GM19395 (cell line): ENCODE measurements at regions not wholly inside any gene's neighbourhood (a gene's known extent, or its start where the extent isn't known, plus 50 kb on each side); places are given as distances from the start of the nearest gene placed in this dataset.
A peak's percentile ranks its signal among the peaks of the same experiment; 100 is the strongest.

Source experiments
- ATAC-seq: cut with Tn5 transposase; IDR thresholded peaks from one replicate; pipeline ENCODE4 v1.9.1; 2021; ENCODE audit warnings: mild to moderate bottlenecking, moderate library complexity; ENCODE audit not compliant: unreplicated experiment

DNA sequence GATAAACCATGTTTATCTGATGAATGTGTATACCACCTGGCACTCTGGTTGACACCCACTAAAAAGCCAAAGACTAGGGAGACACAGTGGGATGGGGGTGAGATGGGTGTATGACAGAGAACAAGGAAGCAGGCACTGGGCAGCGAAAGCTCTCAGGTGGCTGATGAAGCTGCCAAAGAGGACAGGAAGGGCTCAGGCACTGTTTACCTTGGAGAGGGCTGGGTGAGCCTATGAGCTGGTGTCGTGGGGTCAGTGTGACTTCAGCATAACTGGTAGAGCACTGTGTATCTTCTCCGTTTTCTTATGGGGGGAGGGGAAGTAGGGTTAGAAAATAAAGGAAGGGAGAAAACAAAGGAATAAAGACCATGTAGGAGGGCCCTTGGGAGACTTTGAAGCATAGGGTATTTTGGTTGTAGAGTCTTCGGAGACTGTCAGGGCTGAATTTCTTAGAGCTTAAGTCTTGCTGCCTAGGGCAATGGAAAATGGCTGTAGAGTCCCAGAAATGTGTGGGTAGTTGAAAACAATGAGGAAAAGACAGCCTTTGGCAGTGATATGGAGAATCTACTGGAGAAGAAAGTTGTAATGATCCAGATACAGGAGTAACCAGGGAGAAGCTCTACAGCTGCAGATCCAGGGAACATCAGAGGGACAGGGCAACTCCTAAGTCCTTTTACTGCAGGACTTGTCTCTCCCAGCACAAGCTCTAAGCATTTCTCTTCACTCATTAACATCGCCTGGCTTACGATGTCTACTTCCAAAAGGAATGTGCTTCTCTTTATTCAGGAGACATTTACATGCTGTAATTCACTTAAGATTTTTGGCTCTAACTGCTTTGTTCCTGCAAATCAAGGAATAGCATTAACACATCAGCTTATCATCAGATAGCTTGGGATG, 120.0 kb downstream of the AQP4 start:
- ATAC-seq, result no peak

DNA sequence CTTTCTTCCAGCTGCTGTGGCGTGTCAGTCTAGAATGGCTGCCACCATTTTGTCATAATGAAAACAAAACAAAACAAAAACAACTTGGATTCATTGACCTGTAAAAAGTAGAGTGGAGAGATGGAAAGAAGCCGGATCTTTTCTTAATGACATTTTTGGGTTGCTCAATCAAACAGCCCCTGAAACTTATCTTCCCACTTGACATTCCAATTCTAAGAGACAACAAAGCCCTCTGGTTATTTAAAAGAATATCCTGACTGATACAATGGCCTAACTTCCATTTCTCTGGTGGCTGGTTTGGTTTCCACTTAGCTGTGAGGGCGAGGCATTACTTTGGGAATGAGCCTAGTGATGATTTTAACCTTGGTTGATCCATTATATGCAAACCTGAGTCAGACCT, 123.7 kb downstream of the AQP4 start:
- ATAC-seq, result no peak

DNA sequence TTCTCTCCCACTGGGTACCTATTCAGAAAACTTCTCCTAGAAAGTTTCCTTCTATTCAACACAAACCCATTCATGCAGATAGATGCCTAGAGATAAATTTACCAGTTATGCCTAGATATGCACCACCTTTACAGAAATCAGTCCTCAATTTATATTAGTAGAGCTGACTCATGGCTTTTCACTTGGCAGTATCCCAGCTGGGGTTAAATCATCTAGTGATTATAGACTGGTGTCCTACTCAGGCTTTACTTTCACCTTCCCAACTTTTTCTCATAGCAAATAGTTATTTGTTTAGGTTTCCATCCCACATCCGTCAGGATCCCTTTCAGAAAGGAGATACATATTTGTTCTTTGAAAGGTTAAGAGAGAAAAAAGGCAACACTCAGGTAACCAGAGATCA, 124.5 kb downstream of the AQP4 start:
- no peak for ATAC-seq

DNA sequence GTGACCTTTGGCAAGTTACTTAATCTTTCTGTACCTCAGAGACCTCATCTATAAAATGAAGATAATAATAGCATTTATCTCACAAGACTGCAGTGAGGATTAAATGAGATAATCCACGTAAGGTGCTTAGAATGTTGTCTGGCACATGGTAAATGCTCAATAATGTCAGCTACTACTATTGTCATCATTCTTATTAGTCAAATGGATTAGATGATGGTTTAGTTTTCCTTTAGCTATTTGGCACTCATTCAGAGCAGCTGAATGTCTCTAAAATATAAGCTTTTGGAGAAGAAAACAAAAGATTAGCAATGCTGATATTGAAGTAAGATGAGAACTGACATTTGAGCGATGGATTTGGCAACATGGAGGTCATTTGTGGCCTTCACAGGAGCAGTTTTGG, 125.1 kb downstream of the AQP4 start:
- ATAC-seq, result no peak

DNA sequence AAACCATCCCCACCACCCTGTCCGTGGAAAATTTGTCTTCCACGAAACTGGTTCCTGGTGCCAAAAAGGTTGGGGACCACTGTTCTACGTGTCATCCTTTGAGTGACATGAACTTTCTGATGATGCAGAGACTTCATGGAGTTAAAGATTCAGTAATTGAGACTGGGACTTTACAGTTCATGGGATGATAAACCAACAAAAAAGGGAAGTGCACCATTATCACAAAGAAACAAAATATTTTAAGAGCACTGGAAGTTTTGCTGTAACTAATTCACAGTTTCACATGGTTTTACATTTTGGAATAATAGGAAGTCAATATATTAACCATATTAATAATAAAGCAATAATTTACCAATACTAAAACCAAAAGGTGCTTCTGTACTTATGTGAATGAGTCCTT, 126.8 kb downstream of the AQP4 start:
- ATAC-seq, result no peak

DNA sequence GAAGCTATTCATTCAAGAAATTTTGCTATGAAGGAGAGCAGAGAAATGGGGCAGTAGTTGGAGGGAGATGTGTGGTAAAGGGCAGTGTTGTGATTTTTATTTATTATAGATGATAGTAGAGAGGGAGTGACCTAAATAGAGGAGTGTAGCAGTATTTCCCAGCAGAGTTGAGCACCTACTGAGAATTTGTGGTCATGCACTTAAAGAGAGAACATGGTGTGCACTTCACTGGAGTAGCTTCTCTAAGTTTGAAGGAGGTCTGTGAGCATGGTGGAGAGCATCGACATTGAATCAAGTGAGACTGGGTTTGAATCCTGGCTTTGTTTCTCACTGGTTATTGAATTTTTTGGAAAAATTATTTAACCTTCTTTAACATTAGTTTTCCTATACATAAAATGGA, 129.2 kb downstream of the AQP4 start:
- ATAC-seq, result no peak

DNA sequence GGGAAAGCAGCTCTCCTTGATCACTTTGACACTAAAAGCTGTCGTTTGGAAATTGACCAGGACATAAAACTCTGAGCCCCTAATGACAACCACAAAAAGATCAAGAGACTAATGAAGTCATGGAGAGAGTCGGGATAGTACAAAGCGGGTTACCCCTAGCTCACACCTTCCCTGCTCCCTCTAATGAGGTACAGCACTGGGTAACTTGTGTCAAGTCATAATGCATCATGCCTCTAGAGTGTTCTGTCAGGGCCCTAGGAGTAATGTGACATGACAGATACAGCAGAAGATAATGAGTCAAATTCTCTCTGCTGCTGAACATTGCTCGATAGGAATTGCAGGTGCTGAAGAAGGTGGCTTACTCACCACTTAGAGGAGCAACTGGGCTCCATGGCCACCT, 130.7 kb downstream of the AQP4 start:
- no peak for ATAC-seq

DNA sequence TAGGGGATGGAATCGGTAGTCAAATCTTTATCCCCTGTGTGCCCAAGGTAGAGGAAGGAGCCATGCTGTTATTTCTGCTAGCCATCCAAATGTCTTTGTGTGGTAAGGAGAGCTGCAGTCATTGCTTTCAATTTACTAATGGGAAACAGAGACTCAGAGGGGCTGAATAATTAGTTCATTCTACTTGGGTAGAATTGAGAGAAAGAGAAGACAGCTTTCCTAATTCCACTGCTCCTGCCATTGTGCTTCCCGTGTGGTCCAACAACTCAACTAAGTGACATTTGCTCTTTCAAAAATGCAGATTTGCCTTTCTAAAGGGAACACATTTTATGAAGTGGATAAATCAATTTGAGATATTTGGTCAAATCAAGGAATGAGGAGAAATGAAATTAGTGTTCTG, 136.1 kb downstream of the AQP4 start:
- ATAC-seq, result no peak

DNA sequence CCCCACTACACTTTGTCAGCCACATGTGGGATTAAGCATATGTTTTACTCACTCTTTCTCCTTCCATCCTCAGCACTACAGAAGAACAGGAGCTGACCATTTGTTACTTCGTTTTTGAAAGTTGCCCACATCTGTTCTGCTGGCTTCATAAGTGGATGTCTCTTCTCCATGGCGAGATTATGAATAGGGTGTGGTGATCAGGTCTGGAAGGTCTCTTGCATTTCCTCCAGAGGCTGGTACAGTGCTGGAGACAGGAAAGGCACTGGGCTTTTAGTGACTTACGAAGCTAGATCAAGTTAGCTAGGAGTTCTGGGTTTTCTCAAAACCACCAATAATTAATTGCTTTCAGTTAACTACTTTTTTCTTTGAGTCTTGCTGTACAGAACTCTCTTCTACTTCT, 136.5 kb downstream of the AQP4 start:
- ATAC-seq, result no peak

DNA sequence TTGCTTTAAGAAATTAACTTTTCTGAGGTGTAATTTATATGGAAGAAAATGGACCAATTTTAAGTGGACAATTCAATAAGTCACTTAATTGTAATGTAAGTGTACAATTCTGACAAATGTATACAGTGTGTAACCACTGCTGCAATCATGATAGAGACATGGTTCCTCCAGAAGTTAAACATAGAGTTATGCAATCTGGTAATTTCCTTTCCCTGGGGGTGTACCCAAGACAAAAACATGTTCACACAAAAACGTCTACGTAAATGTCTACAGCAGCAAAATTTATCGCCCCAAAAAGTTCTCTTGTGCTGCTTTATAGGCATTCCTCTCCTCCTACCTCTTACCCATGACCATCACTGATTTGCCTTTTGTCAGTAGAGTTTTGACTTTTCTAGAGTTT, 141.5 kb downstream of the AQP4 start:
- ATAC-seq, result no peak

DNA sequence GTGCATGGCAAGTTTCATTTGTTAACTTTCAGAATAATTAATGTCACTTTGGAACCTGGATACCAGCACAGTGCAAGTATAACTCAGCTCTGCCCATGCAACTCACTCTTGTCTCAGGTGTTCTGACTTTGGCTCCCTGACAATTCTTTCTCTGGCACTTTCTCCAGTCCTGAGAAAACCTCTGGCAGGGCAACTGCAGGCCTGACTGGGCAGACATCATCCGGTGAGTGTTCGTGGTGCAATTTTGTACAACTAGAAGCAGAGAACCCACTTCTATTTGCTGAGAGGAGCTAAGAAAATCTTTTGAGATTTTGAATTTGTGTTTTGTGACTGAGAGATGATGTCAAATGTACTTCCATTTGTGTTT, 143.0 kb downstream of the AQP4 start:
- no peak for ATAC-seq

DNA sequence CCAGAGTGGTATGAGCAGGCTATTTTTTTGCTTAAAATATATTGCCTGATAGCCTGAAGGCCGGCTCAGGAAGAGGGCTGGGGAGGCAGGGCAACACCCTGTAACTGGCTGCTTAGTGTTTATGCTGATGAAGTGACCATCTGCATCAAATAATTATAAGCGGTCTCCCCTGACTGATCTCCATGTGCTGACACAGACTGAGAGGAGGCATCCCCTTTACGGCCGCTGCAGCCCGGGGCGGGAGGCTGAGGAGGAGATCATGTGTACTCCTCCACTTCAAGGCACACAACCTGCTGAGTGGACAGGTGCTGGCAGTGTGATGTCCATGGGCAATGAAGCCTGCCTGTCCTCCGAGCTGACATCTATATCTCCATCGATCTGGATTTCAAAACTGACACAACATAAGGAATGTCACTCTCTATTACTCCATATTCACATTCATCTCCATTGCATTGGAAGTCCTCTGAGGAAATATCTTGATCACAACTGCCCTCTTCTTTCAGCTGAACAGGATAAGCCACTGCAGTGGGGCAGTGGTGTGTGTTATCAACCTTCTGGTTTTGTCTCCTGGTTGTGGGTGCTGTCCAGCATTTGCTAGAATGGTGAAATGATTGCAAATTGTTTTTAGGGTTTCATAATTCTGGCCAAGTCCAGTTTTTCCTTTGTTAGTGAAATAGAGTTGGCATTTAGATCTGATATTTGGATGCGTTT, 143.5 kb downstream of the AQP4 start:
- ATAC-seq, result no peak

DNA sequence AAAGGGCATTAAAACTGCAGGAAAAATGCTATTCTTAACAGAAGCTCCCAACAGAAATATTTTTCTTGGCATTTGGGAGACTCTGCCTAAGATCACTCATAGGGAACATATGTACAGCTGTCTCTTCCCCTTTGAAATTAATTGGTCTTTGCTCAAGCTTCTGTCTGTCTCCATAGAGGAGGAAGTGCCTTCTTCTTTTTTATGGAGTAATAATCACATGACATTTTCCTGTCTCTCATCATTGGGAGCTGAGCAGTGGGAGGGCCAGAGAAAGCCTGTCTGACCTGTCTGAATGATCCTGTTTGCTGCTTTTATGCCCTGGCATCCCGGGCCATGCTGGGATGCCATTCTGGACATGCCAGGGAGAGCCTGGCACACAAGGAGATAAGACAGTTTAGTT, 145.6 kb downstream of the AQP4 start:
- no peak for ATAC-seq

DNA sequence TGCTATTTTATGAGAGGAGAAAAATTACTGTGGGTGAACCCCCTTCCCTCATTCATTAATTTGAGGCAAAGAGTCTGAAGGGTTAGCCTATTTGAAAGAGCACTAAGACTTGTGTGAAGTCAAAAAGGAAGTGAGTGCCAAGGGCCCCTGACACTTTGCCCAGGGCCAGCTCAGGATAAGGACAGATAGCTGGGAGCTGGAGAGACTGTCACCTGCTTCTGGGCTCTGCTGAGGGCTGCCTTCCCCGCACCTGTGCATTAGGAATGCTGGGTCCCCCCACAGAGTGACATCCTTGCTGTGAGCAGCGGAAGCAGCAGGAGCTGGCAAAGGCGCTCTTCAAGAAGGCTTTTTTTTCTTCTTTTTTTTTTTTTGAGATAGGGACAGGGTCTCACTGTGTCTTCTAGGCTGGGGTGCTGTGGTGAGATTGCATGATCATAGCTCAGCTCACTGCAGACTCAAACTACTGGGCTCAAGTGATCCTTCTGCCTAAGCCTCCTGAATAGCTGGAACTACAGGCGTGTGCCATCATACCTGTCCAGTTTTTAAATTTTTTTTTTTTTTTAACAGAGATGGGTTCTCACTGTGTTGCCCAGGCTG, 148.3 kb downstream of the AQP4 start:
- no peak for ATAC-seq

DNA sequence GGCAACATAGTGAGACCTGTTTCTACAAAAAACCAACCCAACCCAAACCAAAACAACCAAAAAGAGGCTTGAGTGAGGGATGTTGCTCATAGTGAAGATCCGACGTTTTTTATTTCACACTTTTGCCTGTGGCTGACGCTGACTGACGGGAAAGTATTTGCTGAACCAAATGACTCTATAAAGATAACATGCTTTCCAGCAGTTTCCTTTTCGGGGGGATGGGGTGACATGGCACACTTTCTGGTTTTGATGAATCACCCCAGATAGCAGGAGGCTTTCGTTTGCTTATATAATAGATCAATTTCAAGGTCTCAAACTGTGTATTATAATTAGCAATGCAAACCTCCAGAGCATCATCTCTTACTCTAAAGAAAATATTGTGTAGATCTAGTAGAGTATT, 150.8 kb downstream of the AQP4 start:
- ATAC-seq, result no peak

DNA sequence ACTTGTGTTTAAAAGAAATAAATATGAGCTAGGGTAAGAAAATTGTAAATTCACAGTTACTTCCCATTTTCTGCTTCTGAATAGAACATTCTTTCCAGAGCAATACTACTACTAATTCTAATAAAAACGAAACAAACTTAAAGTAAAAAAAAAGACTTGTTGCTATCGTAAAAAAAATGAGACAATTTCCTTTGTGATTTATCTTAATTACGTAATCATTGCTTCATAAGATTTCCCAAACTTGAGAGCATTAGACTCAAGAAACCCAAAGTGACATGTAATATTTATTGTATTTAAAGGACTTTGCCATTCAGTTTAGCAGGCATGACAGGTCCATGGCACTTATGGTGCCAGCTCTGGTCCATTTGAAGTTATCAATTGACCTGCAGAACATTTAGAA, 153.8 kb downstream of the AQP4 start:
- ATAC-seq, result no peak

DNA sequence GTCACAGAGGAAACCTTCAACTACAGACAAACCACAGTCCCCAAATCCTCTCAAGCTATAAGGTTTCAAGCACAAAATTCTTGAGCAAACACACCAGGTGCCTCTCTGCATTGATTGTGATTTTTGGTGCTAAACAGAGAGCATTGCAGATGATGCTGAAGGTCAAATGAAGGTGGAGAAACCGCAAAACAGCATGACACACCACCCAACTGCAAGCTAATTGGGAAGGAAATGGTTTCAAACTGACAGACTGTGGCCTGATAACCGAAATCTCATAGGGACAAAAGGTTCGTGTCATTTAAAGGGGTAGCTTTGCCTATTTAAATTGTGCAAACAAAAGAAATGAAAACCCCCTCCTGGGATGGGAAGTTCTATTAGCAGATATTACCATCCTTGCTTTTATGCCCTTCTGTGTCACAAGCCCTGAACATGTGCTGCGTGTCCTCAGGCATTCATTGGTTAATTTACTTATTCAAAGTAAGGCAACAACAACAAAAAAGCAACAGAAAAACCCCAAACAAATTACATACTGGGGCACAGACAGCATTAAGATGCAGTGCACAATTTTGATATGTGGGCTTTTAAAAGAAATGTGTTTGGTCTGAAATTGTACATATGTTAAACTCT, 154.9 kb downstream of the AQP4 start:
- peak; percentile 92 for ATAC-seq

DNA sequence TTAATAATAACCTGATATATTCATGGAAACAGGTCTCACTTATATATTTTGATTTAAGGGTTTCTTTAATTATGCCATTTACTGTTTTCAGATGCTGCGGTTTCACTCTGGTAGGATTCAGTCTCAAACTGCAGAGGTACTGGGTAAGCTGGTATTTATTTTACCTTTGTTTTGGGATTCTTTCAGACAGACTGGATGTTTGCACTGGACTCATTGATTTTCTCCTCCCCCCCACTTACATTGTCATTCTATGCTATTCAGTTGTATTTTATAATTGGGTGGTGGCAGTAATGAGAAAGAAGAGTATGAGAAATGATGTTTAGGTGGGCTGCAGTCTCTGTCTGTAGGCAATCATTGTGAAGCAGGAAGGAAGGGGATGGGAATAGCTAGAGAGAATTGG, 155.6 kb downstream of the AQP4 start:
- no peak for ATAC-seq

DNA sequence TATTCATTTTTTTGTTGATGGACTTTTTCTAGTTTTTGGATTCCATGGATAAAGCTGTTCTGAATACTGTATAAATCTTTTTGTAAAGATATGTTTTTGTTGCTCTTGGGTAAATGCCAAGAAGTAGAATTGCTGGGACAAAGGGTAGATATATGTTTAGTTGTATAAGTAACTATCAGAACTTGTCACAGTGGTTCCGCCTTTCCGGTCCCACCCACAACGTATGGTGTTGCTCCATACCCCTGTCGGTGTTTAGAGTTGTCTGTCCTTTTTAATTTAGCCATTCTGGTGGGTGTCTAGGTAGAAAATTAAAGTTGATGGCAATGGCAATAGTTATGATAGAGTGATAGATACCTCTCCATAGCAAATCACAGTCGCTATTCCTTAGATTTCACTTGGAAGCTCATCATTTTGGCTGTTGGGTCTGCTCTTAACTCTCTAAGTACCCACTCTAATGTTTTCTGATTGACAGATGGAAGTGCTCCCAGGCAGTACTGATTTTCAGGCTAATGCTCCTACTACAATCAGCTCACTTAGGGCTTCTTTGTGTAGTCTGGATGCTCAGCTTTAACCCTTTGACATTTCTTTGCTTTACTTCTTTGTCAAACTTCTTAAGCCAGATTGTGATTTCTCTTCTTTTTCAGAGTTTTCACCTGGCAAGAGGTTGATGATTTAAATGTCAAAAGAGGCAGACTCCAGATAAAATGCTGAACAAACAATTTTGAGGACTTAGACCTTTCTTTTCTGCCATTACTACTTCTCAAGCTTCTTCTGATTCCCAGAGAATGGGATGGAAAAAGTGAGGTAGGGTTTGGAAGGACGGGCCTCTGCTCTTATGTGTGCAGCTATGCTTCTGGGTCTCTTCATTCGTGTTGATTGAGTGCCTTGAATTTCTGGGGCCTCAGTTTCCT, 156.4 kb downstream of the AQP4 start:
- ATAC-seq, result no peak

DNA sequence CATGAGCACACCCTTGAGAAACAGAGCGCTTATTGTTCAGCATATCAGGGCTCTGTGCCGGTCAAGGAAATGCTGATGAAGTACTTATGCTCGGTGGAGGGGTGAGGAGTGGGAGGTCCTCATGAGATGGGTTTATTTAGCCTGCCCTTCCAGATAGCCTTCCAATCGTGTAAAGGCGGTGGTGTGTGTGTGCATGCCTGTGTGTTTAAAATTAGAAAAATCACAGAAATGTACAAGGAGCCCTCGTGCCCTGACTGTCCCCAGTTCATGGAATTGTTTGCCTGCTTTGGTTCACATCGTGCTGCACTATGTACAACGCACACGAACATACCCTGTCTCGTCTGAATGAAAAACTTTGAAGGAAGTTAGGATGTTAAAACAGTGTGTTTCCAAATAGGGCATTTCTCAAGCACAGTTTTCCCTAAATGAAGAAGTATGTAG, 158.6 kb downstream of the AQP4 start:
- ATAC-seq, result no peak

DNA sequence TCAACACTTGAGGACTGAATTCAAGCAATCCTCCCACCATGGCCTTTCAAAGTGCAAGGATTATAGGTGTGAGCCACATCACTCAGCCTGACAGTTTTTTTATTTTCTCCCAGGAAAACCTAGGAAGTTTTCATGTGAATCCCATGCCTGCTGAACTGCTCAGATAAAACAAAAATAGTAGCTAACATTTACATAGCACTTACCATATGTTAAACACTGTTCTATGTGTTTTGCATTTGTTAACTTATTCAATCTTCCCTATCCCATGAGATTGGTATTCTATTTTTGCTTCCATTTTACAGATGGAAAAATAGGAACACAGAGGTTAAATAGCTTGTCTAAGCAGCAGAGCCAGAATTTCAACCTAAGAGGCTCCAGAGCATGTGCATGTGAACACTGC, 157.4 kb upstream of the KCTD1 start:
- no peak for ATAC-seq
